ENCODE measurements at regions not wholly inside any gene's neighbourhood (a gene's known extent, or its start where the extent isn't known, plus 50 kb on each side); places are given as distances from the start of the nearest gene placed in this dataset.

GRCh38 chr21:41689289-41689583 lies 77.6 kb downstream of the RIPK4 start:
- no peaks in the 10 kb centered on the region for H3K36me3 ChIP-seq (ENCODE audit: control insufficient read depth in 2 of 2, insufficient read depth in 2 of 2, low read length in 1 of 2)
- no peak overlapping the region for H3K27ac ChIP-seq (ENCODE audit: low read depth in 2 of 2, low read length in 1 of 2)
- H3K27me3 ChIP-seq (ENCODE audit: control insufficient read depth in 1 of 2, insufficient read depth in 2 of 2, low read length in 2 of 2), result no peaks in the 10 kb centered on the region
- peaks cover 0 to 2% of the 10 kb centered on the region in 2 donors for H3K9me3 ChIP-seq (ENCODE audit: control insufficient read depth in 2 of 2, insufficient read depth in 1 of 2, low read depth in 1 of 2, low read length in 1 of 2)
- no peak overlapping the region for H3K4me3 ChIP-seq (ENCODE audit: low read depth in 1 of 2, low read length in 2 of 2)
- H3K4me1 ChIP-seq (ENCODE audit: control insufficient read depth in 2 of 2, insufficient read depth in 2 of 2, low read length in 1 of 2), result peaks cover 7 to 28% of the 10 kb centered on the region in 2 donors
- WGBS, 2 donors, result 93% methylated on average over 24 of the region's 24 CpGs

- WGBS, 2 donors, result 89 to 95% methylated on average over 2 of the region's 2 CpGs
- peak overlapping the region in 1 of 2 donors; percentile 54 for H3K27ac ChIP-seq (ENCODE audit: low read depth in 2 of 2, low read length in 1 of 2)
- H3K27me3 ChIP-seq (ENCODE audit: control insufficient read depth in 1 of 2, insufficient read depth in 2 of 2, low read length in 2 of 2), result no peaks in the 10 kb centered on the region
- H3K9me3 ChIP-seq (ENCODE audit: control insufficient read depth in 2 of 2, insufficient read depth in 1 of 2, low read depth in 1 of 2, low read length in 1 of 2), result no peaks in the 10 kb centered on the region
- peaks cover 7 to 38% of the 10 kb centered on the region in 2 donors for H3K4me1 ChIP-seq (ENCODE audit: control insufficient read depth in 2 of 2, insufficient read depth in 2 of 2, low read length in 1 of 2)
- no peaks in the 10 kb centered on the region for H3K36me3 ChIP-seq (ENCODE audit: control insufficient read depth in 2 of 2, insufficient read depth in 2 of 2, low read length in 1 of 2)
- H3K4me3 ChIP-seq (ENCODE audit: low read depth in 1 of 2, low read length in 2 of 2), result no peak overlapping the region
Measured at GRCh38 chr21:41687633-41688032, 79.2 kb downstream of the RIPK4 start.

GRCh38 chr21:41686664-41687063 lies 80.2 kb downstream of the RIPK4 start:
- 73 to 87% methylated on average over 9 of the region's 9 CpGs for WGBS, 2 donors
- no peak overlapping the region for H3K27ac ChIP-seq (ENCODE audit: low read depth in 2 of 2, low read length in 1 of 2)
- H3K27me3 ChIP-seq (ENCODE audit: control insufficient read depth in 1 of 2, insufficient read depth in 2 of 2, low read length in 2 of 2), result no peaks in the 10 kb centered on the region
- no peaks in the 10 kb centered on the region for H3K36me3 ChIP-seq (ENCODE audit: control insufficient read depth in 2 of 2, insufficient read depth in 2 of 2, low read length in 1 of 2)
- H3K4me1 ChIP-seq (ENCODE audit: control insufficient read depth in 2 of 2, insufficient read depth in 2 of 2, low read length in 1 of 2), result peaks cover 11 to 40% of the 10 kb centered on the region in 2 donors
- H3K9me3 ChIP-seq (ENCODE audit: control insufficient read depth in 2 of 2, insufficient read depth in 1 of 2, low read depth in 1 of 2, low read length in 1 of 2), result no peaks in the 10 kb centered on the region
- H3K4me3 ChIP-seq (ENCODE audit: low read depth in 1 of 2, low read length in 2 of 2), result no peak overlapping the region

GRCh38 chr21:41685511-41686149 lies 81.2 kb downstream of the RIPK4 start:
- Histone ChIP-seq H3K27ac (ENCODE audit: low read depth in 2 of 2, low read length in 1 of 2) (peak overlapping the region; percentile 87 to 98), H3K9me3 (ENCODE audit: control insufficient read depth in 2 of 2, insufficient read depth in 1 of 2, low read depth in 1 of 2, low read length in 1 of 2) (no peaks in the 10 kb centered on the region), H3K4me1 (ENCODE audit: control insufficient read depth in 2 of 2, insufficient read depth in 2 of 2, low read length in 1 of 2) (peaks cover 11 to 44% of the 10 kb centered on the region in 2 donors), H3K27me3 (ENCODE audit: control insufficient read depth in 1 of 2, insufficient read depth in 2 of 2, low read length in 2 of 2) (no peaks in the 10 kb centered on the region), H3K4me3 (ENCODE audit: low read depth in 1 of 2, low read length in 2 of 2) (no peak overlapping the region), H3K36me3 (ENCODE audit: control insufficient read depth in 2 of 2, insufficient read depth in 2 of 2, low read length in 1 of 2) (no peaks in the 10 kb centered on the region)
- 76 to 80% methylated on average over 8 of the region's 8 CpGs for WGBS, 2 donors

- 41 to 53% methylated on average over 26 of the region's 26 CpGs for WGBS, 2 donors
- Histone ChIP-seq H3K9me3 (ENCODE audit: control insufficient read depth in 2 of 2, insufficient read depth in 1 of 2, low read depth in 1 of 2, low read length in 1 of 2) (no peaks in the 10 kb centered on the region), H3K27ac (ENCODE audit: low read depth in 2 of 2, low read length in 1 of 2) (peak overlapping the region; percentile 87 to 98), H3K4me1 (ENCODE audit: control insufficient read depth in 2 of 2, insufficient read depth in 2 of 2, low read length in 1 of 2) (peaks cover 11 to 44% of the 10 kb centered on the region in 2 donors), H3K27me3 (ENCODE audit: control insufficient read depth in 1 of 2, insufficient read depth in 2 of 2, low read length in 2 of 2) (no peaks in the 10 kb centered on the region), H3K36me3 (ENCODE audit: control insufficient read depth in 2 of 2, insufficient read depth in 2 of 2, low read length in 1 of 2) (no peaks in the 10 kb centered on the region), H3K4me3 (ENCODE audit: low read depth in 1 of 2, low read length in 2 of 2) (no peak overlapping the region)
Measured at GRCh38 chr21:41684381-41685245, 82.2 kb downstream of the RIPK4 start.

GRCh38 chr21:41683815-41684214 lies 83.0 kb downstream of the RIPK4 start:
- no peaks in the 10 kb centered on the region for H3K27me3 ChIP-seq (ENCODE audit: control insufficient read depth in 1 of 2, insufficient read depth in 2 of 2, low read length in 2 of 2)
- H3K27ac ChIP-seq (ENCODE audit: low read depth in 2 of 2, low read length in 1 of 2), result peak overlapping the region; percentile 87 to 98
- no peaks in the 10 kb centered on the region for H3K9me3 ChIP-seq (ENCODE audit: control insufficient read depth in 2 of 2, insufficient read depth in 1 of 2, low read depth in 1 of 2, low read length in 1 of 2)
- H3K4me1 ChIP-seq (ENCODE audit: control insufficient read depth in 2 of 2, insufficient read depth in 2 of 2, low read length in 1 of 2), result peaks cover 11 to 44% of the 10 kb centered on the region in 2 donors
- WGBS, 2 donors, result 75 to 76% methylated on average over 10 of the region's 10 CpGs
- H3K36me3 ChIP-seq (ENCODE audit: control insufficient read depth in 2 of 2, insufficient read depth in 2 of 2, low read length in 1 of 2), result no peaks in the 10 kb centered on the region
- no peak overlapping the region for H3K4me3 ChIP-seq (ENCODE audit: low read depth in 1 of 2, low read length in 2 of 2)

- H3K36me3 ChIP-seq (ENCODE audit: control insufficient read depth in 2 of 2, insufficient read depth in 2 of 2, low read length in 1 of 2), result no peaks in the 10 kb centered on the region
- WGBS, 2 donors, result 57% methylated on average over 17 of the region's 17 CpGs
- peak overlapping the region; percentile 95 to 98 for H3K27ac ChIP-seq (ENCODE audit: low read depth in 2 of 2, low read length in 1 of 2)
- H3K27me3 ChIP-seq (ENCODE audit: control insufficient read depth in 1 of 2, insufficient read depth in 2 of 2, low read length in 2 of 2), result no peaks in the 10 kb centered on the region
- H3K4me3 ChIP-seq (ENCODE audit: low read depth in 1 of 2, low read length in 2 of 2), result no peak overlapping the region
- H3K4me1 ChIP-seq (ENCODE audit: control insufficient read depth in 2 of 2, insufficient read depth in 2 of 2, low read length in 1 of 2), result peaks cover 11 to 47% of the 10 kb centered on the region in 2 donors
- H3K9me3 ChIP-seq (ENCODE audit: control insufficient read depth in 2 of 2, insufficient read depth in 1 of 2, low read depth in 1 of 2, low read length in 1 of 2), result no peaks in the 10 kb centered on the region
Measured at GRCh38 chr21:41682719-41683179, 84.1 kb downstream of the RIPK4 start.

- Histone ChIP-seq H3K4me1 (ENCODE audit: control insufficient read depth in 2 of 2, insufficient read depth in 2 of 2, low read length in 1 of 2) (peaks cover 11 to 44% of the 10 kb centered on the region in 2 donors), H3K36me3 (ENCODE audit: control insufficient read depth in 2 of 2, insufficient read depth in 2 of 2, low read length in 1 of 2) (no peaks in the 10 kb centered on the region), H3K27ac (ENCODE audit: low read depth in 2 of 2, low read length in 1 of 2) (peak overlapping the region; percentile 98 to 100), H3K9me3 (ENCODE audit: control insufficient read depth in 2 of 2, insufficient read depth in 1 of 2, low read depth in 1 of 2, low read length in 1 of 2) (no peaks in the 10 kb centered on the region), H3K27me3 (ENCODE audit: control insufficient read depth in 1 of 2, insufficient read depth in 2 of 2, low read length in 2 of 2) (no peaks in the 10 kb centered on the region), H3K4me3 (ENCODE audit: low read depth in 1 of 2, low read length in 2 of 2) (peak overlapping the region in 1 of 2 donors; percentile 17)
- WGBS, 2 donors, result 68 to 76% methylated on average over 24 of the region's 24 CpGs
Measured at GRCh38 chr21:41681939-41682718, 84.7 kb downstream of the RIPK4 start.

GRCh38 chr21:41681348-41681801 lies 85.5 kb downstream of the RIPK4 start:
- 56 to 61% methylated on average over 20 of the region's 20 CpGs for WGBS, 2 donors
- peak overlapping the region; percentile 98 to 100 for H3K27ac ChIP-seq (ENCODE audit: low read depth in 2 of 2, low read length in 1 of 2)
- no peaks in the 10 kb centered on the region for H3K27me3 ChIP-seq (ENCODE audit: control insufficient read depth in 1 of 2, insufficient read depth in 2 of 2, low read length in 2 of 2)
- H3K36me3 ChIP-seq (ENCODE audit: control insufficient read depth in 2 of 2, insufficient read depth in 2 of 2, low read length in 1 of 2), result no peaks in the 10 kb centered on the region
- no peaks in the 10 kb centered on the region for H3K9me3 ChIP-seq (ENCODE audit: control insufficient read depth in 2 of 2, insufficient read depth in 1 of 2, low read depth in 1 of 2, low read length in 1 of 2)
- H3K4me1 ChIP-seq (ENCODE audit: control insufficient read depth in 2 of 2, insufficient read depth in 2 of 2, low read length in 1 of 2), result peaks cover 11 to 43% of the 10 kb centered on the region in 2 donors
- H3K4me3 ChIP-seq (ENCODE audit: low read depth in 1 of 2, low read length in 2 of 2), result peak overlapping the region in 1 of 2 donors; percentile 17
